DOHH2 (cell line): ENCODE measurements at regions not wholly inside any gene's neighbourhood (a gene's known extent, or its start where the extent isn't known, plus 50 kb on each side); places are given as distances from the start of the nearest gene placed in this dataset.

Source experiments
- H3F3A ChIP-seq: fragments of 200-600 bp; sonication (generic), shearing (Covaris generic); 2 replicates; pipeline ENCODE4 v1.6.0; 2016; ENCODE audit warnings: antibody characterized with exemption, mild to moderate bottlenecking; ENCODE audit not compliant: control insufficient read depth, insufficient read depth
- H3K27ac ChIP-seq: fragments of 200-600 bp; sonication (generic); 2 replicates; pipeline ENCODE4 v1.5.1; 2014; ENCODE audit warnings: low read depth, mild to moderate bottlenecking, low read length, moderate library complexity
- H3K27me3 ChIP-seq: fragments of 200-600 bp; sonication (generic); 2 replicates; pipeline ENCODE4 v1.6.1; 2014; ENCODE audit warnings: mild to moderate bottlenecking, low read length, mixed read lengths; ENCODE audit not compliant: control insufficient read depth
- H3K36me3 ChIP-seq: fragments of 200-600 bp; sonication (generic); 2 replicates; pipeline ENCODE4 v1.6.1; 2014; ENCODE audit warnings: mild to moderate bottlenecking, low read length, moderate library complexity, mixed read lengths; ENCODE audit not compliant: control insufficient read depth
- H3K4me1 ChIP-seq: fragments of 200-600 bp; sonication (generic); 2 replicates; pipeline ENCODE4 v1.6.1; 2014; ENCODE audit warnings: mild to moderate bottlenecking, low read length, mixed read lengths; ENCODE audit not compliant: control insufficient read depth
- H3K4me2 ChIP-seq: fragments of 200-600 bp; sonication (generic); 2 replicates; pipeline ENCODE4 v1.6.0; 2014; ENCODE audit warnings: mild to moderate bottlenecking, low read length, moderate library complexity
- H3K4me3 ChIP-seq: fragments of 200-600 bp; sonication (generic); 2 replicates; pipeline ENCODE4 v1.5.1; 2014; ENCODE audit warnings: mild to moderate bottlenecking, low read length, mixed read lengths
- H3K79me2 ChIP-seq: fragments of 200-600 bp; sonication (generic); 2 replicates; pipeline ENCODE4 v1.6.1; 2014; ENCODE audit warnings: mild to moderate bottlenecking, low read length, mixed read lengths; ENCODE audit not compliant: control insufficient read depth
- H3K9me2 ChIP-seq: fragments of 200-600 bp; sonication (generic); replicated peaks from 2 replicates; pipeline ENCODE4 v1.6.1; 2014; ENCODE audit warnings: mild to moderate bottlenecking, low read length, mixed read lengths; ENCODE audit not compliant: control insufficient read depth
- H3K9me3 ChIP-seq: fragments of 200-600 bp; sonication (generic); 2 replicates; pipeline ENCODE4 v1.6.1; 2014; ENCODE audit warnings: antibody characterized with exemption, low read length, mixed read lengths; ENCODE audit not compliant: control insufficient read depth, insufficient read depth
- H4K20me1 ChIP-seq: fragments of 200-600 bp; sonication (generic); 2 replicates; pipeline ENCODE4 v1.6.0; 2014; ENCODE audit warnings: low read depth, mild to moderate bottlenecking, antibody characterized with exemption, low read length, moderate library complexity; ENCODE audit not compliant: control insufficient read depth, insufficient read depth
- EZH2phosphoT487 ChIP-seq: fragments of 200-600 bp; sonication (generic); IDR thresholded peaks from 2 replicates; pipeline ENCODE4 v1.6.1; 2017; ENCODE audit warnings: borderline replicate concordance, mild to moderate bottlenecking, antibody characterized with exemption, low read length, moderate library complexity, mixed read lengths
- TF ChIP-seq, protein P1 (sequence below): fragments of 200-600 bp; sonication (generic); IDR thresholded peaks from one replicate; pipeline ENCODE4 v1.5.1; 2014; ENCODE audit warnings: antibody characterized with exemption, mild to moderate bottlenecking, low read depth, low read length; ENCODE audit not compliant: poor library complexity, severe bottlenecking

DNA sequence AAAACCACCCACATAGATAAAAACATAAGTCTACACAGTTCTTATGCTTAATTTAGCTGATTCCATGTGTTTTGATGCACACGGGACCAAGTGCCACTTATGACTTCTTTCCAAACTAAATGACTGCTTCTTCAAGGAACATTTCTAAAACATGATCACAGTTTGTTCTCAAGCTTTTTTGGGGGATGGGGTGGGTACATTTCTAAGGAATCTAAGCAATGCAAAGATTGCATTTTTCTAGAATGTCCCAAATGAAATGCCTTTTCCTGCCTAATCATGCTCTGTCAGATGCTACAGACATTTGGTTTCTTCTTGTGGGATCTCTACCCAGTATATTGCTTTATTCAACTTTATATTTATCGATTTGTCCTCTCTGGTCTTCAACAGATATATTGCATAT is 496.8 kb upstream of the JAG1 start:
- Histone ChIP-seq H4K20me1 (no peaks in the 10 kb centered on the region), H3K27me3 (no peaks in the 10 kb centered on the region), H3K27ac (no peak overlapping the region), H3K9me2 (no peaks in the 10 kb centered on the region), H3K36me3 (no peaks in the 10 kb centered on the region), H3K79me2 (no peaks in the 10 kb centered on the region), H3F3A (no peaks in the 10 kb centered on the region), H3K4me1 (no peaks in the 10 kb centered on the region), H3K9me3 (no peaks in the 10 kb centered on the region), H3K4me2 (no peak overlapping the region), H3K4me3 (no peak overlapping the region)
- TF ChIP-seq, protein P1, sequence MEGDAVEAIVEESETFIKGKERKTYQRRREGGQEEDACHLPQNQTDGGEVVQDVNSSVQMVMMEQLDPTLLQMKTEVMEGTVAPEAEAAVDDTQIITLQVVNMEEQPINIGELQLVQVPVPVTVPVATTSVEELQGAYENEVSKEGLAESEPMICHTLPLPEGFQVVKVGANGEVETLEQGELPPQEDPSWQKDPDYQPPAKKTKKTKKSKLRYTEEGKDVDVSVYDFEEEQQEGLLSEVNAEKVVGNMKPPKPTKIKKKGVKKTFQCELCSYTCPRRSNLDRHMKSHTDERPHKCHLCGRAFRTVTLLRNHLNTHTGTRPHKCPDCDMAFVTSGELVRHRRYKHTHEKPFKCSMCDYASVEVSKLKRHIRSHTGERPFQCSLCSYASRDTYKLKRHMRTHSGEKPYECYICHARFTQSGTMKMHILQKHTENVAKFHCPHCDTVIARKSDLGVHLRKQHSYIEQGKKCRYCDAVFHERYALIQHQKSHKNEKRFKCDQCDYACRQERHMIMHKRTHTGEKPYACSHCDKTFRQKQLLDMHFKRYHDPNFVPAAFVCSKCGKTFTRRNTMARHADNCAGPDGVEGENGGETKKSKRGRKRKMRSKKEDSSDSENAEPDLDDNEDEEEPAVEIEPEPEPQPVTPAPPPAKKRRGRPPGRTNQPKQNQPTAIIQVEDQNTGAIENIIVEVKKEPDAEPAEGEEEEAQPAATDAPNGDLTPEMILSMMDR, result no peak
- TF ChIP-seq EZH2phosphoT487, result no peak

DNA sequence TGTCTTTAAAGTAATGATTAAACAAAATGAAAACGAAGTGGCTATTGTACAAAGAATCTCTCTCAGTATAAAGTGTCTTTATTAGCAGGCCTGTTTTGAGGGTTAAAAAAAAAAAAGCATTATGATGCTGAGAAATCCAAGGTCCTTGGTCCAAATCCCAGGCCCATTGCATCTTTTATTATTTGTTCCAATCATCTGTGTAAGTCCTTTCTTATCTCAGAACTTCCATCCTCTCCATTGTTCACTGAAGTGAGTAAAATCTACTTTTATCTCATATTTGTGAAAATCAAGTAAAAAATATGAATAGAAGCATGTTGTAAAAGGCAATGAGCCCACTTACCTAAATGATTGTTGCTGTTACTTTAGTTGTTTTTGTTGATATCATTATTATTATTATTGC is 499.1 kb upstream of the JAG1 start:
- Histone ChIP-seq H3K4me2 (no peak overlapping the region), H3K36me3 (no peaks in the 10 kb centered on the region), H3F3A (no peaks in the 10 kb centered on the region), H3K4me1 (no peaks in the 10 kb centered on the region), H3K9me3 (no peaks in the 10 kb centered on the region), H3K27me3 (no peaks in the 10 kb centered on the region), H3K9me2 (no peaks in the 10 kb centered on the region), H3K4me3 (no peak overlapping the region), H4K20me1 (no peaks in the 10 kb centered on the region), H3K27ac (no peak overlapping the region), H3K79me2 (no peaks in the 10 kb centered on the region)
- TF ChIP-seq, protein P1, result no peak
- TF ChIP-seq EZH2phosphoT487, result no peak

DNA sequence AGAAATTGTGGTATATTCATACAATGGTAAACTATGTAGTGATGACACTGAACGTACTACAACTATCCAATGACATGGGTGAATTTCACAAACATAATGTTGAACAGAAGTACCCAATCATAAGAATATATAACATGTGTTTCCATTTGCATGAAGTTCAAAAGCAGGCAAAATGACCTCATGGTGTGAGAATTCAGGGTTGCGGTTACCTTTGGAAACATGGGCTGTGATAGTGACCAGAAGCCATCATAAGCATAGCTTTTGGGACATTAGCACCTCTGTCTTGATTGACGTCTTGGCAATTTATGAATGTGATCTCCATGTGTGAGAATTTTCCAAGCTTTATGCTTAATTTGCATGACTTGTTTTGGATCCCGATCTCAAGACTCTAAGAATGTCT is 500.1 kb upstream of the JAG1 start:
- Histone ChIP-seq H3K4me1 (no peaks in the 10 kb centered on the region), H3F3A (no peaks in the 10 kb centered on the region), H3K27me3 (no peaks in the 10 kb centered on the region), H3K4me3 (no peak overlapping the region), H3K9me2 (no peaks in the 10 kb centered on the region), H3K4me2 (no peak overlapping the region), H3K79me2 (no peaks in the 10 kb centered on the region), H3K9me3 (no peaks in the 10 kb centered on the region), H4K20me1 (no peaks in the 10 kb centered on the region), H3K36me3 (no peaks in the 10 kb centered on the region), H3K27ac (no peak overlapping the region)
- TF ChIP-seq EZH2phosphoT487, result no peak
- TF ChIP-seq, protein P1, result no peak

DNA sequence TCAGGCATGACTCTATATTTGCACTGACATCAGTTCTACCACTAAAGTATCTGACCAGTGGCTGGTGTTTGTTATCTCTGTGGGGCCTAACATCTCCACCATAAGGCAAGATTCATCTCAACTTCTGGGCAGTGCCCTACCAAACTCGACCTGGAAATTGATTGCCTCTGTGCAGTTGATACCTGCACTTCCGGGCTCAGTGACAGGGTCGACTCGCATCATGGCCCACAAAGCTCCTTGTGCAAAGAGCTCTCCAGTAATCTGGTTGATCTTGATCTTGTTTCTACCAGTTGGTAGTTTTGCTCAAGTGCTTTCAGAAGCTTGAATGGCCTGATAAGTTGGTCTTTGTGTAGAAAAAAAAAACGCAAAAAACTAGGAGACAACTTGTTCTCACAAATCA is 501.1 kb upstream of the JAG1 start:
- H3K27me3 ChIP-seq, result no peaks in the 10 kb centered on the region
- H4K20me1 ChIP-seq, result no peaks in the 10 kb centered on the region
- no peaks in the 10 kb centered on the region for H3K36me3 ChIP-seq
- H3K27ac ChIP-seq, result no peak overlapping the region
- no peaks in the 10 kb centered on the region for H3K79me2 ChIP-seq
- TF ChIP-seq EZH2phosphoT487, result no peak
- TF ChIP-seq, protein P1, result no peak
- no peaks in the 10 kb centered on the region for H3K9me2 ChIP-seq
- H3K4me2 ChIP-seq, result no peak overlapping the region
- no peaks in the 10 kb centered on the region for H3K9me3 ChIP-seq
- H3F3A ChIP-seq, result no peaks in the 10 kb centered on the region
- no peaks in the 10 kb centered on the region for H3K4me1 ChIP-seq
- H3K4me3 ChIP-seq, result no peak overlapping the region
